ENCODE measurements at regions not wholly inside any gene's neighbourhood (a gene's known extent, or its start where the extent isn't known, plus 50 kb on each side); places are given as distances from the start of the nearest gene placed in this dataset.

DNA sequence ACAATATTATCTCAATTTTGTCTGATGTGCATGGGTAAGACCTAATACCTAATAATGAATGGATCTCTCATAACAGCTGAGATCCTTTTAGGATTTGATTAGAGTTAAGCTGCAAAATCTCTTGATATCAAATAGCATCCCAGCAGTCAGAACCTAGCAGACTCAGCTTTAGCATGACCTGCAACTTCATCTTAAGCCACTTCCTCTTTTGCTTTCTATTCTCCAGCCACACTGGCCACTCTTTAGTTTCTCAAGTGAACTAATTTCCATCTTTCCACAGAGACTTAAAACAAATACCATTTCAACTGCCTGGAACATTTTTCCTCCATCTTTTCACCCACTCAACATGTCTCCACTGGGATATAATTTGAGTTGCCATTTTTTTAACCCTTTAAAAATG is 1251.6 kb upstream of the ZEB2 start:
- Histone ChIP-seq H3K27ac (replicated peaks) (no peak overlapping the region), H3K4me3 (replicated peaks; ENCODE audit: insufficient read depth, low read length) (no peak overlapping the region), H3K27me3 (ENCODE audit: insufficient read depth, poor library complexity, severe bottlenecking) (no peaks in the 10 kb centered on the region)
- TF ChIP-seq, protein P1, sequence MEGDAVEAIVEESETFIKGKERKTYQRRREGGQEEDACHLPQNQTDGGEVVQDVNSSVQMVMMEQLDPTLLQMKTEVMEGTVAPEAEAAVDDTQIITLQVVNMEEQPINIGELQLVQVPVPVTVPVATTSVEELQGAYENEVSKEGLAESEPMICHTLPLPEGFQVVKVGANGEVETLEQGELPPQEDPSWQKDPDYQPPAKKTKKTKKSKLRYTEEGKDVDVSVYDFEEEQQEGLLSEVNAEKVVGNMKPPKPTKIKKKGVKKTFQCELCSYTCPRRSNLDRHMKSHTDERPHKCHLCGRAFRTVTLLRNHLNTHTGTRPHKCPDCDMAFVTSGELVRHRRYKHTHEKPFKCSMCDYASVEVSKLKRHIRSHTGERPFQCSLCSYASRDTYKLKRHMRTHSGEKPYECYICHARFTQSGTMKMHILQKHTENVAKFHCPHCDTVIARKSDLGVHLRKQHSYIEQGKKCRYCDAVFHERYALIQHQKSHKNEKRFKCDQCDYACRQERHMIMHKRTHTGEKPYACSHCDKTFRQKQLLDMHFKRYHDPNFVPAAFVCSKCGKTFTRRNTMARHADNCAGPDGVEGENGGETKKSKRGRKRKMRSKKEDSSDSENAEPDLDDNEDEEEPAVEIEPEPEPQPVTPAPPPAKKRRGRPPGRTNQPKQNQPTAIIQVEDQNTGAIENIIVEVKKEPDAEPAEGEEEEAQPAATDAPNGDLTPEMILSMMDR (IDR thresholded peaks at IDR 0.05; ENCODE audit: insufficient read depth, low read length) = no peak
- no peak for TF ChIP-seq POLR2AphosphoS5 (IDR thresholded peaks at IDR 0.05; ENCODE audit: low read depth)
- no peak for TF ChIP-seq GABPA (IDR thresholded peaks at IDR 0.05; ENCODE audit: low read depth)
- TF ChIP-seq SPI1 (IDR thresholded peaks at IDR 0.05; ENCODE audit: borderline replicate concordance, low read depth) = peak; percentile 98
- TF ChIP-seq, protein P2, sequence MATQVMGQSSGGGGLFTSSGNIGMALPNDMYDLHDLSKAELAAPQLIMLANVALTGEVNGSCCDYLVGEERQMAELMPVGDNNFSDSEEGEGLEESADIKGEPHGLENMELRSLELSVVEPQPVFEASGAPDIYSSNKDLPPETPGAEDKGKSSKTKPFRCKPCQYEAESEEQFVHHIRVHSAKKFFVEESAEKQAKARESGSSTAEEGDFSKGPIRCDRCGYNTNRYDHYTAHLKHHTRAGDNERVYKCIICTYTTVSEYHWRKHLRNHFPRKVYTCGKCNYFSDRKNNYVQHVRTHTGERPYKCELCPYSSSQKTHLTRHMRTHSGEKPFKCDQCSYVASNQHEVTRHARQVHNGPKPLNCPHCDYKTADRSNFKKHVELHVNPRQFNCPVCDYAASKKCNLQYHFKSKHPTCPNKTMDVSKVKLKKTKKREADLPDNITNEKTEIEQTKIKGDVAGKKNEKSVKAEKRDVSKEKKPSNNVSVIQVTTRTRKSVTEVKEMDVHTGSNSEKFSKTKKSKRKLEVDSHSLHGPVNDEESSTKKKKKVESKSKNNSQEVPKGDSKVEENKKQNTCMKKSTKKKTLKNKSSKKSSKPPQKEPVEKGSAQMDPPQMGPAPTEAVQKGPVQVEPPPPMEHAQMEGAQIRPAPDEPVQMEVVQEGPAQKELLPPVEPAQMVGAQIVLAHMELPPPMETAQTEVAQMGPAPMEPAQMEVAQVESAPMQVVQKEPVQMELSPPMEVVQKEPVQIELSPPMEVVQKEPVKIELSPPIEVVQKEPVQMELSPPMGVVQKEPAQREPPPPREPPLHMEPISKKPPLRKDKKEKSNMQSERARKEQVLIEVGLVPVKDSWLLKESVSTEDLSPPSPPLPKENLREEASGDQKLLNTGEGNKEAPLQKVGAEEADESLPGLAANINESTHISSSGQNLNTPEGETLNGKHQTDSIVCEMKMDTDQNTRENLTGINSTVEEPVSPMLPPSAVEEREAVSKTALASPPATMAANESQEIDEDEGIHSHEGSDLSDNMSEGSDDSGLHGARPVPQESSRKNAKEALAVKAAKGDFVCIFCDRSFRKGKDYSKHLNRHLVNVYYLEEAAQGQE (IDR thresholded peaks at IDR 0.05; ENCODE audit: insufficient replicate concordance, low read depth) = no peak
- DNase-seq (ENCODE audit: low read depth in 1 of 2, low spot score in 1 of 2) = peak in 1 of 2 experiments; percentile 11

DNA sequence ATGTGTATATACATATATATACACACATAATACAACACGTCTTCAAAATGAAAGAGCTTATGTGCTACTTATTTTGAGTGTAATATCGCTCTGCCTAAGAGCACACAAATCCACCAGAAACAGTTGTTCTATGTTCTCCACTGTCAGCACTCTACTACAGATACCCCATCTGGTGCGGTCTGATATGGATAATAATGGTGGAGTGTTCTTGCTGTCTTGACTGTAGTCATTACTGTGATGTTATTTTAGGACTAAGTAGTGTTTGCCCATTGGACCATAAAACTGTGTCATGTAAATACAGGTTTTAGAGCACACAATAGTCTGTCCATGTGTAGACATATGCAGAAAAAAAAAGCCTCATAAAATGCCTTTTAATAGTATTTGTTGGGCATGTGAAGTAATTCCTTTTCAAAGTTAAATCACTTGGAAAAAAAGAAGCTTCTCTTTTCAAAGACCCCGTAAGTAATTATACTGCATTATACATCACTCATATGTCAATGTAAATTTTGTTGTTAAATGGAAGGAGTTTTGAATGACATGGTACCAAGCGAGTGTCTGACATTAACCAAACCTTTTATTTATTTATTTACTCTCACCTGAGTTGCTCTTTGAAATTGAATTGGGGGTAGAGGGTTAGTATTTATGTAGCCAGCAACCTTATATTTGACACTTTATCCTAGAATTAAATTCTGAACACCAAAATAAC is 1249.2 kb upstream of the ZEB2 start:
- TF ChIP-seq, protein P2 (IDR thresholded peaks at IDR 0.05; ENCODE audit: insufficient replicate concordance, low read depth) = no peak
- TF ChIP-seq, protein P1 (IDR thresholded peaks at IDR 0.05; ENCODE audit: insufficient read depth, low read length) = no peak
- TF ChIP-seq GABPA (IDR thresholded peaks at IDR 0.05; ENCODE audit: low read depth) = no peak
- TF ChIP-seq SPI1 (IDR thresholded peaks at IDR 0.05; ENCODE audit: borderline replicate concordance, low read depth) = no peak
- TF ChIP-seq POLR2AphosphoS5 (IDR thresholded peaks at IDR 0.05; ENCODE audit: low read depth) = no peak
- Histone ChIP-seq H3K4me3 (replicated peaks; ENCODE audit: insufficient read depth, low read length) (no peak overlapping the region), H3K27ac (replicated peaks) (no peak overlapping the region), H3K27me3 (ENCODE audit: insufficient read depth, poor library complexity, severe bottlenecking) (no peaks in the 10 kb centered on the region)
- no peak for DNase-seq (ENCODE audit: low read depth in 1 of 2, low spot score in 1 of 2)

DNA sequence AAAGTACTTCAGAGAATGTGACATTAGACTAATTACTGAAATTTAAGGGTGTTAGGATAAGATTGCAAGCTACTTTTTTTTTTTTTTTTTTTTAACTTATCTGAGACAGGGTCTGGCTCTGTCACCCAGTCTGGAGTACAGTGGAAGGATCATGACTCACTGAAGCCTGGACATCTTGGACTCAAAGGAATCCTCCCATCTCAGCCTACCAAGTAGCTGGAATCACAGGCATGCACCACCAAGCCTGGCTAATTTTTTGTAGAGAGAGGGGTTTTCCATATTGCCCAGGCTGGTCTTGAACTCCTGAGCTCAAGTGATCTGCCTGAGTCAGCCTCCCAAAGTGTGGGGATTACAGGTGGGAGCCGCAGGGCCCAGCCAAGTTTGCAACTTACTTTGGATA is 1246.0 kb upstream of the ZEB2 start:
- TF ChIP-seq POLR2AphosphoS5 (IDR thresholded peaks at IDR 0.05; ENCODE audit: low read depth) (no peak), GABPA (IDR thresholded peaks at IDR 0.05; ENCODE audit: low read depth) (no peak), SPI1 (IDR thresholded peaks at IDR 0.05; ENCODE audit: borderline replicate concordance, low read depth) (no peak)
- TF ChIP-seq, protein P1 (IDR thresholded peaks at IDR 0.05; ENCODE audit: insufficient read depth, low read length) = no peak
- TF ChIP-seq, protein P2 (IDR thresholded peaks at IDR 0.05; ENCODE audit: insufficient replicate concordance, low read depth) = no peak
- H3K4me3 ChIP-seq (replicated peaks; ENCODE audit: insufficient read depth, low read length) = no peak overlapping the region
- H3K27me3 ChIP-seq (ENCODE audit: insufficient read depth, poor library complexity, severe bottlenecking) = no peaks in the 10 kb centered on the region
- no peak for DNase-seq (ENCODE audit: low read depth in 1 of 2, low spot score in 1 of 2)
- H3K27ac ChIP-seq (replicated peaks) = no peak overlapping the region

Measured in HL-60 (cell line).